ENCODE measurements at regions not wholly inside any gene's neighbourhood (a gene's known extent, or its start where the extent isn't known, plus 50 kb on each side); places are given as distances from the start of the nearest gene placed in this dataset.
A peak's percentile ranks its signal among the peaks of the same experiment; 100 is the strongest.

DNA sequence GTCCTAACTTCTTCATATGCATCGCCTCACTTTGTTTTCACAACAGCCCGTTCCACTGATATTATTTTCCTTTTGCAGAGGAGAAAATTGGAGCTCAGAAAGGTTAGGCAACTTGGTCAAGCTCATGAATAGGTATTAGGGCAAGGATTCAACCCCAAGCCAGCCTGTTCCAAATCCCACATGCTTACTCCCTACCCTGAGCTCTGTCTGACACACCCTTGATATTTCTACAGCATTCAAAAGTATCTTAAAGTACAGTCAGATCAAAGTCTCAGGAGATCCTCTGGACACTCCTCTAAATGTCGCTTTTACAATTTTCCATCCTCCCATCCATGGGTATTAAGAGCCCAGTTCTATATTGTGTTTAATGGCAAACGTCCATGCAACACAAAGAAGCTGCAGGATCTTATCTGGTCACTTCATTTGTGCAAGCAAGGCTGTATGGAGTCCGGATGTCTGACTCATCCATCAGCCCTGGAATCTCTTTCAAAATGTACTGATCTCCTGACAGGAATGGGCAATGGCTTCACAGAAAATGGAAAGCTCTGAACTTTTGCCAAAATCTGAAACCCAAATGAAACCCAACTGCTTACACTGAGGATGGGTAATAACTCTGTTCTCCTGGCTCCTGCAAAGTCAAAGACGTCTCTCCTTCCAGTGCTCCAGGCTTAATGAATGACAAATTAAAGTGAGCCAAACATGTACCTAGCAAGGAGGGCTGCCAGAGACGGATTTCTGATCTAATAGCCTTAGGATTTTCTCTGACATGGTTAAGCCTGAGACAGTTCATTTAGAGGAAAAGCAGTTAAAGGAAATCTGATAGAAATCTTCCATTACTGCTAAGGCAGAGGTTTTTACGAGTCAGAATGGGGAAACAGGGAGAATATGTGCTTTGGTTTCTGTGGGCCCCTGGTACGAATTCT, 230.9 kb upstream of the RORA start:
- DNase-seq = peak; percentile 74

DNA sequence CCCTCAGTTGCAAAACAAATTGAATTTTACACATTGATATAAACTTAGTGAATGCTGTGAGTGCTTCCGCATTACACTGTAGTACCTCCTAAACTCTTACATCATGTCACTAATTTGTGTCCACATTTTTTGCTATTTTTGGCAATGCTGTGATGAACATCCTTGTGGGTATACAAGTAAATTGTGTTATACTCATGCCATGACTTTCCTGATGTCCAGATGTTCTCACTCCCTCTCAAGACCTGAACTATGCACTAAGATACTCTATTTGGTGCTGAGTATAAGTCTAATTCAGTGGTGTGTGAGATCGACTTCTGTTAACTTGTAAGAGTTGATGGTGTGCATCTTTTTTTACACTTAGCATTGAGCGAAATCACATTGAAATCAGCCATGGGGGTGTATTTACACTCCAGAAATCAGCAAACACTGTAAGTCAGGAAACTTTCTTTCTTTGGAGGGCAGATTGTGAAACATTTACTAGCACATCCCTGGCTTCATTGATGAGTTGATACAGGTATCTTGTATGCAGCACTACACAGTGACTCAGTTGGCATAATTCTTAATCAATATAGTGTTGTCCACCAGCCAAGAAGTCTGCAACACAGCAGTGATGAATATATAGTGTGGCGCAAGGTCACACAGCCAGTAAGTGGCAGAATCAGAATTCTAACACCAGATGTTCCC, 228.1 kb upstream of the RORA start:
- no peak for DNase-seq

DNA sequence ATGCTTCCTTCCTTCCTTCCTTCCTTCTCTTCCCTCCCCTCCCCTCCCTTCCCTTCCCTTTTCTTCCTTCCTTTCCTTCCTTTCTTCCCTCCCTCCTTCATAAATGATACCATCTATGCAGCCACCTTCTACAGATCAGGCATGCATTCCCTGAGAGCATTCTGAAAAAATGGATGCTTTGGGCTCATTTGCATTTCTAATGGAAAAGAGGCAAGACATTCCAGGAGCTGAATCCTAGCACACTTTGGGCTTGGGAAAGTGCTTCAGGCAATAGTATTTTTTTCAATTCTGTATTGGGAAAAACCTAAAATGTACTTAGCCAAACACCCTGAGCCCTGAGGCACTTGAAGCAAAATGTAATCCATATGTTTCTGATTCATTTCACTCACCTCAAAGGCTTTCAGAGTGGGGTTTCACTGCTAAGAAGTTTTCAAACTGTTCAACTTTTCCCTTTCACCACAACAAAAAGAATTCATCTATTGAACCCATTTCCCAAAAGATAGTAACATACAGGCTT, 220.1 kb upstream of the RORA start:
- DNase-seq = no peak

DNA sequence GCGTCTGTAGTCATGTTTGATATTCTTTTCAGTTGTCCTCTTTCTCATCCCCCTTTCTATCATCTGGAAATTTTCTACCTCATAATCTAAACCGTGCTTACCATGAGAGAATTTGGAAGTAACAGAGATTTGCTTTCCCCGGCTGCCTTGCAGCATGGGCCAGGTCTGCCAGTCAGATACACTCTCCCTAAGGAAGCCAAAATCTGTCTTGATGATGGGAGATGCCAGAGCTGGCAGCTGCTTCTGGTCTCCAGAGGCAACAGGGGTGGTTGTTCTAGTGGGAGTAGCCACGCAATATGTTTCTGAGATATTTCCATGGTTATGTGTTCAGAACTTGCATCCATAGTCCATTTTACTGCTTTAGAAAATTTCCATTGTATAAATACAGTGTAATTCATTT, 218.9 kb upstream of the RORA start:
- no peak for DNase-seq

DNA sequence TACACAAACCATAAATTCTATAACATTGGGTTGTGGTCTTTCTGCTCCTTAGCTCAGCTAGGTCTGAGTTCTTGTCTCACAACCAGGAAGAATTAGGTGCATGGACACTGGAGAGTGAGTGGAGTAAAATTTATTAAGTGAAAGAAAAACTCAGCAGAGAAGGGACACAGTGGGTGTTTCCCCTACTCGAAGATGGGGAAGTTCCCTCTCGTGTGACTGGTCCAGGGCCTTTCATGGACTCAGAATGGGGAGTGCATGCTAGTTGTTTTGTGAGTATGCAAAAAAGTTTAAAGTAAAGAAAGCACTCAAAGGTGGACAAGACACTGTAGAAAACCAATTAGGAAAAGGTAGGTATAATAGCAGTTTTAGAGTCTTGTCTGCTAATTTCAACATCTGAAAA, 215.5 kb upstream of the RORA start:
- DNase-seq = no peak

DNA sequence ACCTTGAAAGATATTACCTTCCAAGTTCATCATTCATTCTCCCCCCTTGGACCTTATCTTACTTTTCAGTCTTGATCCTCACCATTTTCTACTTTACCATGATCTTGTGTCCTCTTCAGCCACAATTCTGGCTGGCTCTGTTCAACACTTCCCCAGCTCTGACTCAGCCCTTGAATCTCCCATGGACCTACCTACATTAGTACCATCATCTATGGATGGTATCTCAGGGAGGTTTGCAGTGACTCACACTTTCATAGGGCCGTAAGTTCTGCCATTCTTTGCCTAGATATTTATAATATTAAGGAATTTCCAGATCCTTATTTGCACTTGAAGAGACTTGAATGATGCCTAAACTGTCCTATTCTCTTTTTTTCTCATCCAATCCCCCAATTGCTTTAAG, 213.7 kb upstream of the RORA start:
- DNase-seq = no peak

DNA sequence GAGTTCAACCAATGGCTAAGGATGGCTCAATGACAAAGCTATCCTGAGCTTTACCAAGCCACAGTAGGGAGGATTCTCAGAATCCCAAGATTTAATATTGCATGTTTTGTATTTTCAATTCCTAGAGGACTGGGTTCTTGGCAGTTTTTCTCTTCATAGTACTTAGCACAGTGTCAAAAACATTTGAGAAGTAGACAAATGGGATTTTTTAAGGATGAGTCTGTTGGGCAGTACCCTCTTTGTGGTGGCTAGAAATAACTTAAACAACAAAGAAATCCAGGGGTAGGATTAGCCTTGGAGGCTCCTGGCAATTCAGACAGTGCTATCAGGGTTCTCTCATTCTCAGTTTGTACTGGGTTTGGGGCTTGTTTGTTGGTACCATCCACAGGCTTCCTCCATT, 212.8 kb upstream of the RORA start:
- DNase-seq = no peak

DNA sequence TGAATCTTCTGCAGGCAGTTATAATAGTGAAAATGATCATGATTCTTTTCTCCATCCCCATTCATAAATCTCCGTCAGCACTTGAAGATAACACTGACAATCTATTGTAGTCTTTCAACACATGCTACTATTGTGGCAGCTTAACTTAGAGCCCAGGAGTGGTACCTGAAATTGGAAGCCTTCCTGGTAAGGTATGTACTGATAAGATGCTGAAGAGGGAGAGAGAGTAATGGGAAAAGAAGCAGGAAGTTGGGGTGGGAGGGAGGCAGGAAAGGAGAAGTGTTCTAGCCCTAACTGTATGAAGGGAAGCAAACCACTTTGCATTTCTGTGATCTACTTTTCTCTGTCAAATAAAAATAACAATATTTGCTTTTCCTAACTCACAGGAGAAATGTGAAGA, 197.4 kb upstream of the RORA start:
- DNase-seq = no peak

DNA sequence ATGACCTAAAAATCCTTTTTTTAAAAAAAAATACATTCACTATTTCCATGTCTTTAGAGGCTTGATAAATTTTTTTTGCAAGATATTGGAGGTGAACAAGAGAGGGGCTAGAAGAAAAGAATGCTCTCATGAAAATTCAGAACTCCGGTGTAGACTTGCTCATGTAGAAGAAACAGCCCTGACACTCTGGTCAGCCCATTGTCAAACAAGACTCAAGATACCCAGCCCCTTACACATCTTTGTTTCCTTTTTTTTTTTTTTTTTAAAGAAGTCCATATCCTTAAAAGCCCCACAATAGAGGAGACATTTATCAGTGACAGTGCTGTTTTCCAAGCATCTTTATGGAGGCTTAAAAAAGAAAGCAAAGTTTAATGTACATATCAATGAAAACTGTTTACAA, 196.8 kb upstream of the RORA start:
- no peak for DNase-seq

DNA sequence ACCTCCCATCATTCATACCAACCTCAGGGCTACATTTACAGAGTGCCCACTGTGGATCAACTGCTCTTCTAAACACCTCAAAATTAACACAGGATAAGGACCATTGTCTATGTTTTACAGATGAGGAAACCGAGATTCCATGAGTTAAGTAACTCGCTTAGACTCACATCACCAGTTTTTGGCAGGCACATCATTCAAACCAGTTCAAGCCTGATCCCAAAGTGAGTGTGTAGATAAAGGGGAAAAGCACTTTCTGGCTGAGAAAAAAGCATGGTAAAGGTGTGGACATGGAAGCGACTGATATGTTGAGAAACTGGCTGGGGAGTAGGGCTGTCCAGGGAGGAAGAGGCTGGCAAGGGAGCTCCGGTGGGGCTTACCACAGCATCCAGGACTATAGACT, 193.7 kb upstream of the RORA start:
- no peak for DNase-seq

DNA sequence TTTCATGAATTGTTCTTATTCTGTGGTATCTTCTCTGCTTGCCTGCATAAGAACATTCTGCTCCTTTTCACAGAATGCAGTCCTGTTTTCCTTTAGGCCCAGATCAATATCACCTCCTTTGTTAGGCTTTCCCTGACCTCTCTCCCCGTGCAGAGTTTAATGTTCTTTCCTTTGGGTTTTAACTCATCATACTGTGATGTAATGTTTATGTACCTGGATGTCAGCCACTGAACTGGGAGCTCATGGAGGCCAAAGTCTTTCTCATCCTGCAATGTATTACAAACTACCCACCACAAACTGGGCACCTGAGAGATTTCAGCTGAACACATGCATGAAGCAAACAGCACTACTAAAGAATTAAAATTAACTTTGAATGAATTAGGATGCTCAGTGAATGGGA, 192.8 kb upstream of the RORA start:
- DNase-seq = no peak

DNA sequence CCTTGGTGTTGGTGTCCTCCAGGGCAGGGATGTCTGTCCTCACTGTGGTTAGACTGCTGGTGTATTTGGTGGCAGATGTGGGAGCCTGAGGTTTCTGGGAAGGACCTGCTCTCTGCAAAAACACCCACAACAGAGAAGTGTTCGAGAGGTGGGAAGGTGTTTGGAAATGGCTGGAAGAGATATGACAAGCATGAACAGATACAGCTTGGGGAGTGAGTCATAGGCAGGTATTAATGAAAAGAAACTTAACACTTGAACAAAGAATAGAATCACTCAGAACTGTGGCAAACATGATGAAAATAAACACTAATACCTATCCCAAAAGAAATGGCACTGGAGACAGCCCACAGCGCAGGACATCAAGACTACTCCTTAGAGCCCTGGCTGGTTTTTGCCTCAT, 192.4 kb upstream of the RORA start:
- DNase-seq = no peak

DNA sequence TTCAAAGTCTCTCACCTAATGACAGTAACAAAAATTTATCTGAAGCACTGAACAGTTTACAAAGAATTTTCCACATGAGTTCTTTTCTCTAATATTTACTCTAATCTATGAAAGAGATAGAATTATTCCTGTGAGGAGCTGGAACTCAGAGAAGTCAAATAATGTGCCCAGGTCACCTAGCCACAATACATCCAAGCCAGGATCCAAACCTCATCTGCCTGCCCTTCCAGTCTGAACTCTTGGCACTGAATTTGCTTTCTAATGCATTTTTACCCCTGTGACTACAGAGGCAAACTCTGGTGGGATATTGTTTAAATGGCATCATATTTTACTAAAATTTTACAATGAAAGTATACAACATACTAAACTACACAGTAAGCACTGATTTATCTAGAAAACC, 191.4 kb upstream of the RORA start:
- DNase-seq = no peak

DNA sequence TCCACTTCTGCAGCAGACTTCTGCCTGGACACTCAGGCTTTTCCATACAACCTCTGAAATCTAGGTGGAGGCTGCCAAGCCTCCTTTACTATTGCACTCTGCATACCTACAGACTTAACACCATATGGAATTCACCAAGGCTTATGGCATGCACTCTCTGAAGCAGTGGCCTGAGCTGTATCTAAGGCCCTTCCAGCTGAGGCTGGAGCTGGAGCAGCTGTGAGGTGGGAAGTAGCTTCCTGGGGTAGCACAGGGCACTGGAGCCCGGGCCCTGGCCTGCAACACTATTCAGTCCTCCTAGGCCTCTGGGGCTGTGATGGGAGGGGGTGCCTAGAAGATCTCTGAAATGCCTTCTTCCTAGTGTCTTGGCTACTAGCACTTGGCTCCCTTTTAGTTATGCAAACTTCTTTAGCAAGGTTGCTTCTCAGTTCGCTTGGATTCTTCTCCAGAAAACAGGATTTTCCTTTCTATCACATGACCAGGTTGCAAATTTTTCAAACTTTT, 186.6 kb upstream of the RORA start:
- peak; percentile 8 for DNase-seq

DNA sequence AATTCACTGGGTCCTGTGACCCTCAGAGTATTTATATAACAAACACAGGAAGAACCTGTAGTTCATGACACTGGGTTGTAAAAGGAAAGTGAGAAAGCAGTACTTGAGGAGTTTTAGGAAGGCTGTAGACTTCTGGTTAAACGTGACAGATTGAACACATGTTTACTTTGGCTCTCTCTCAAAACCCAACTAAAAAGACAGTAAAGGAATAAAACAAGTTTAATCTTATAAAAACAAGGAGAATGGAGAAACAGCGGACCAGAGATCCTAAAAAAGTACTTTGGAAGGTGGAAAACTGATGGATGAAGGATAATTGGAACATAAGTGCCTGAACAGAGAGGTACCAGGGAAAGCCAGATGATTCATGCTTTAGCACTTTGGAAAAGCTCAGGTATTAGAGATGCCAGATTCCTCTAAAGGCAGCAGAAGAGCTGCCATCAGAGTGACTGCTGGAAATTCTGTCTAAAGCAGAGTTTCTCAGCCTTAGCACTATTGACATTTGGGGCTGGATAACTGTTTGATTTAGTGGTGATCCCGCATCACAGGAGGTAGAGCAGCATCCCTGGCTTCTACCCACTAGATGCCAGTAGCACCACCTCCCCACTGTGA, 182.9 kb upstream of the RORA start:
- DNase-seq = no peak

DNA sequence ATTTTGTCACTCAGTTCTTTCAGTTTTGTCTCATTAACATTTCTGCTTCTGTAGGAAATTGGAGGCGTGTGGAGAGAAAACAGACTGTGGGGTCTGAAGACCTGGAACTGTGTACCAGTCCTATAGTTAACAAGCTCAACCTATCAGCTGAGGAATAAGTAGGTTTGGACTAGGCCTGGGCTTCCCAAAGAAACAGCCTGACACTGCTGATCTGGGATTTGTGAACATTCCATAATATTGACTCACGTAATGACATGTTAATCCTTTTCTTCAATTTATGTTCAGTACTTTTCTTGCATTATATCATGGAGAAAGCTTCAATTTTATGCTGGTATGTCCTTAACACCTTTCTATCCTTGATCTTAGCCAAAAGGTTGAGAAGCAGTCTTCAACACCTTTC, 181.6 kb upstream of the RORA start:
- peak; percentile 11 for DNase-seq

DNA sequence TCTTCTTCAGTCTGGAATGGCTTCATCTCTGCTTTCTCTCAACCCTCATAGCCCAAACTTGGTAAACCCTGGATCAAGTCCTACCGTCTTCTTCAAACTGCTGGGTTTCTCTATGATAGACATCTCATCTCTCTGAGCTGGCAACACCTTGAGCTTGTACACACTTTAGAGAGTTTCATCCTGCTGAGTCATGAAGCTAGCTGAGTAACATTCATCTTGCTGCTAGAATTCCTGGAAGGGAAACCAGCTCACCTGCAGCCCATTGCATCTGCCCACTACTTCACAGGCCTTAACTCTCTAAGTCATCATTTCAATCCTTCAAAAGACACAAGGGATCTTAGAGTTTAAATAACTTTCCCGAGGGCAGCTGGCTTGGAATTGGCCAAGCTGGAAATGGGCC, 175.5 kb upstream of the RORA start:
- no peak for DNase-seq

DNA sequence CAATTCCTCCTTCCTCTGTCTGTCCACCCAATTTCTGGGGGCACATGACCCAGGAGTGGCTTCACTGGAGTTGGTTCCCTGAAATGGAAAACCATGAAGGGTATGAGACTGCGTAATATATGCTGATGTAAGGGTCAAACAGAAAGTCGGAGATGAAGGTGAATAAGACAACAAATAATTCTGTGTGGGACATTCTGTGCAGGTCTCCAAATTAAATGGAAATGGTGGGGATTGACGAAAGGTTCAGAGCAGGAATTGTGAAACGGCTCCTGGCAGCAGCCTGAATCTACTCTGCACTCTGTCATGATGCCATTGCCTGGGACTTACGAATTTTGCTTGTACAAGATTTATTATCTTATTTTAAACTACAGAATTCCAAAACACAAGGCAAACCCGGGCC, 174.8 kb upstream of the RORA start:
- no peak for DNase-seq

DNA sequence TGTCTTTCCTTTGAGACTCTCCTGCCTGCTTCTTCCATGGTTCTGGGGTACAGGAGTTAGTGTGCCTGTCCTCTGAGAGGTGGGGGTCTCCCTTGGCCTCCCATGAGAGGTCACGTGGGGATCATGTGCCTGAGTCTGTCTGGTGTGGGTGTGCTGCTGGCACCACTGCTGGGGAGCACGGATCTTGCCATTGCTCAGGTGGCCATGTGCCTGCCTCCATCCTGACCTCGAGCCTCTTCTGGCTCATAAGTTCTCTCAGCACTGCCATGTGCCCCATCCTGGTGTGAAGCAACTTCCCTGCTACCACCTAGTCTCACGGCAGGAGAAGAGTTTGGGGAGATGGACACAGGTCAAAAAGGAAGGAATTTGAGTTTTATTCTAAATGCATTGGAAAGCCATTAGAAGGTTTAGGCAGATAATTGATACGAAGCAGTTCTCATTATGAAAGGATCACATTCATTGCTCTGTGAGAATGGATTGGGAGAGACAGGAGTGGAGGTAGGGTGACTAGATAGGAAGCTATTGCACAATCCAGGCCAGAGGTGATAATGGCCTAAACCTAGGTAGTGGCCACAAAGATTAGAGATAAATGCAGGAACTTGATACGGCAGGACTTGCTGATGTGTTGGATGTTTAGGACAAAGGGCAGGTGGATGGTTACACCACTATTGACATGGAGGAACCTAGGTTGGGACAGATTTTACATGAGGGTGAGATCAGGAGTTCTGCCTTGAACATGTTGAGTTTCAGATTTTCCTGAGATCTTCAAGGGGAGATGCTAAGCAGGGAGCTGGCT, 173.0 kb upstream of the RORA start:
- no peak for DNase-seq

DNA sequence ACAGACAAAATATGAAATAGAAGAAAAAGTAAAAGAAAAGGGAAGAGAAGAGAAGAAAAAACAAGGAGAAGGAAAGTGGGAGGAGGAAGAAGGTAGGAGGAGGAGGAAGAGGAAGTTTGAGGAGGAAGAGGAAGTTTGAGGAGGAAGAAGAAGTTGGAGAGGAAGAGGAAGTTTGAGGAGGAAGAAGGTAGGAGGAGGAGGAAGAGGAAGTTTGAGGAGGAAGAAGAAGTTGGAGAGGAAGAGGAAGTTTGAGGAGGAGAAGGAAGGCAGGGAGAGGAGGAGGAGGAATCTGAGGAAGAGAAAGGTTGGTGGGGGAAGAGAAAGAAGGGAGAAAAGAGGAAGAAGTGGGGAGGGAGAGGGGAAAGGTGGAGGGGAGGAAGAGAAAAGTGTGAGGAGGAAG, 169.2 kb upstream of the RORA start:
- no peak for DNase-seq

DNA sequence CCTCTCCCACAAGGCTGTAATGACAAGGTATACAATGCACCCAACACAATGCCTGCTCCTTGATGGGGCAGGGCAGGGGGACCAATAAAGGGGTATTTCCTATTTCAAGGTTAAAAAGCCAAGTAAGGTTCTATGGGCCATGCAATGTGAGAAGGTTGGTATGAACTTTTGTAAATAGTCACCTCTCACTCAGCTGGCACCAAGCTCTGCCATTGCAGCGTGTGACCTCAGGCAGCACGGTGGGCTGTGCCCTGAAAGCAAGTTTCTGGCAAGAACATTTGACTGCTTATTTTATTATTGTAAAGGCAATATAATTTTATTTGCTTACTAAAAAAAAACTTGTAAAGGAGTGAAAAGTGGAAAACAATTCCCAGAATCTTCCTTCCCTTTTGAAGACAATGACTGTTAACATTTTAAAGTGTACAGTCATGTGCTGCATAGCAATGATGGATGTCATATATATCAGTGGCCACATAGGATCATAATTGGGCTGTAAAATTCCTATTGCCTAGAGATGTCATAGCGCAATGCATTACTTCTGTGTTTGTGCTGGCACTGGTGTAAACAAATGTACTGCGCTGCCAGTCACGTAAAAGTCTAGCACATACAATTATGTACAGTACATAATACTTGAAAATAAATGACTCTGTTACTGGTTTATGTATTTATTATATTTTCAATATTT, 167.3 kb upstream of the RORA start:
- no peak for DNase-seq

DNA sequence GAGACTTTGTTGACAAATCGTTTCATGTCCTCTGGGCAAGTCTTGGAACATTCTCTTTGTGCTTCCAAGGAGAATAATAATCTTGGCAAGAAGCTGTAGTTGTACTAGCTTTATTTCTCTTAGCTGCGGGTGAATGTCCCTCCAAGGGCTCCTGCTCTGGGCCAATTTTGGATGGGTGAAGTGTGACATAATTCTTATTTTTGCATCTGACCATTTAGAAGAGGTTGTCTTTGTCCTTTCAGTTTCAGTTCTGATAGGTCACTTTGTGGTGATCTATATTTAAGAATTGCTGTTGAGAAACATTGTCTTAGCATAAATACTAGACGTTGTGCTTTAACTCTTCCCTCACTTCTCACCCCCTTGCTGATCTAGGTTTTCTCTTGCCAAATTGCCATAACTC, 164.8 kb upstream of the RORA start:
- DNase-seq = no peak
